OCI-LY3 (cell line): ENCODE measurements at regions not wholly inside any gene's neighbourhood (a gene's known extent, or its start where the extent isn't known, plus 50 kb on each side); places are given as distances from the start of the nearest gene placed in this dataset.

Experiments used
- EZH2phosphoT487 ChIP-seq: fragments of 200-600 bp; shearing (Covaris generic); IDR thresholded peaks from 2 replicates; pipeline ENCODE4 v1.6.1; 2018; ENCODE audit warnings: antibody characterized with exemption, mixed run types, low read depth
- TF ChIP-seq, protein P1 (sequence below): fragments of 200-600, 300-600 bp; sonication (generic); IDR thresholded peaks from 2 replicates; pipeline ENCODE4 v1.5.1; 2014; ENCODE audit warnings: antibody characterized with exemption, low read length, low read depth

DNA sequence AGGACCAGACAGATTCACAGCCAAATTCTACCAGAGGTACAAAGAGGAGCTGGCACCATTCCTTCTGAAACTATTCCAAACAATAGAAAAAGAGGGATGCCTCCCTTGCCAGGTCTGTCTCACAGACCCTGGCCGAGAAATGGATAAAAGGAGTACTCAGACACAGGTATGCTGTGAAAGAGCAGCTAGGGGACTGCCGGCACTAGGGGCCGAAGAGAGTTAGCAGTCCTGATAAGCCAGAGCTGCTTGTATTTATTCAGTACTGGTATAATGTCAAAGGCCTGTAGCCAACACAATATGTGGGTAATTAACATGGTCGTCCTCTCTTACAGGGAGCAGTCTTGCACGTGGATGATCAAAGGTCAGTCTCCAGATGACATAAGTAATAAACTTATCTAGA lies 1042.1 kb upstream of the LCORL start:
- TF ChIP-seq, protein P1, sequence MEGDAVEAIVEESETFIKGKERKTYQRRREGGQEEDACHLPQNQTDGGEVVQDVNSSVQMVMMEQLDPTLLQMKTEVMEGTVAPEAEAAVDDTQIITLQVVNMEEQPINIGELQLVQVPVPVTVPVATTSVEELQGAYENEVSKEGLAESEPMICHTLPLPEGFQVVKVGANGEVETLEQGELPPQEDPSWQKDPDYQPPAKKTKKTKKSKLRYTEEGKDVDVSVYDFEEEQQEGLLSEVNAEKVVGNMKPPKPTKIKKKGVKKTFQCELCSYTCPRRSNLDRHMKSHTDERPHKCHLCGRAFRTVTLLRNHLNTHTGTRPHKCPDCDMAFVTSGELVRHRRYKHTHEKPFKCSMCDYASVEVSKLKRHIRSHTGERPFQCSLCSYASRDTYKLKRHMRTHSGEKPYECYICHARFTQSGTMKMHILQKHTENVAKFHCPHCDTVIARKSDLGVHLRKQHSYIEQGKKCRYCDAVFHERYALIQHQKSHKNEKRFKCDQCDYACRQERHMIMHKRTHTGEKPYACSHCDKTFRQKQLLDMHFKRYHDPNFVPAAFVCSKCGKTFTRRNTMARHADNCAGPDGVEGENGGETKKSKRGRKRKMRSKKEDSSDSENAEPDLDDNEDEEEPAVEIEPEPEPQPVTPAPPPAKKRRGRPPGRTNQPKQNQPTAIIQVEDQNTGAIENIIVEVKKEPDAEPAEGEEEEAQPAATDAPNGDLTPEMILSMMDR: no peak
- TF ChIP-seq EZH2phosphoT487: no peak
